Keratinocyte (primary cell): ENCODE measurements at regions not wholly inside any gene's neighbourhood (a gene's known extent, or its start where the extent isn't known, plus 50 kb on each side); places are given as distances from the start of the nearest gene placed in this dataset.

Experiments used
- EZH2 ChIP-seq: IDR thresholded peaks from one replicate; pipeline ENCODE4 v1.6.1; 2012; ENCODE audit warnings: inconsistent platforms, mild to moderate bottlenecking, low read length, moderate library complexity
- TF ChIP-seq, protein P1 (sequence below), 3 experiments: IDR thresholded peaks in 1 of 3; conservative IDR thresholded peaks in 1 of 3; optimal IDR thresholded peaks in 1 of 3; 2 replicates in 2 of 3; 3 replicates in 1 of 3; pipeline versions ENCODE3 to v1.5.1; 2011; ENCODE audit warnings: low read length in 3 of 3, mild to moderate bottlenecking in 3 of 3, moderate library complexity in 2 of 3, control low read depth in 1 of 3, inconsistent platforms in 1 of 3; ENCODE audit not compliant: insufficient read depth in 2 of 3; ENCODE audit errors: extremely low read depth in 1 of 3

DNA sequence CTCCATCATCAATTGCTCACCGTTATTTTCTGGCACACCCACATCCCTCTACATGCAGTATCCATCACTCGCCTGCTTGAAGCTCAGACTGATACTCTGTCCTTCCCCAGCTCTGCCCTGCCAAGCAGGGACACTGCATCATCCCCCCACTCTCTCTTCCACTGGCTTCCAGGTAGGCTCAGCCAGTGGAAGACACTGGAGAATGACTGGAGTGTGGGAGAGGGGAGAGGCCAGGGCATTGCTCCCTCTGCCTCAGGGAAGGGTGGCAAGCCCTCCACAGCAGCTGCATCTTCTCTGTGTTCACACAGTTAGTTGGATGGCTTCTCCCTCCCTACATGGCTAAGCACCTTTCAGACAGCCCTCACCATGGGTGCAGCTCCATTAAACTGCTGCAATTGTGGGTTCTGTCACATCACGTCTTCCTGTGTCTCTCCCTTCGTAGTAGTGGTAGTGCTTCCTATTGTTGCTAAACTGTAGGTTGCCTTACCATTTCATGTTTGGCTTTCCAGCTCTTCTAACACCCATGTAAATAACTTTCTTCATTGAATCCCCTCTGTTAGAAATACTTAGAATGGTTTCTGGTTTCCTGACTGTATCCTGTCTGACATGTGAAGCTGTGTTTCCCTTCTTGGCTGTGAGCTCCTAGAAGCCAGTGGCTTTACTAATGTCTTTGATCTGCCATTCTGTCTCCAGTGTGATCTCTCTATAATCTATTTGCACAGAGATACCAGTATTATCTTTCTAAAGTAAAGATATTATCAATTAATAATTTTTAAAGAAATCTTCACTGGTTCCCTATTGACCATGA lies 483.7 kb upstream of the LRRN3 start:
- TF ChIP-seq, protein P1, sequence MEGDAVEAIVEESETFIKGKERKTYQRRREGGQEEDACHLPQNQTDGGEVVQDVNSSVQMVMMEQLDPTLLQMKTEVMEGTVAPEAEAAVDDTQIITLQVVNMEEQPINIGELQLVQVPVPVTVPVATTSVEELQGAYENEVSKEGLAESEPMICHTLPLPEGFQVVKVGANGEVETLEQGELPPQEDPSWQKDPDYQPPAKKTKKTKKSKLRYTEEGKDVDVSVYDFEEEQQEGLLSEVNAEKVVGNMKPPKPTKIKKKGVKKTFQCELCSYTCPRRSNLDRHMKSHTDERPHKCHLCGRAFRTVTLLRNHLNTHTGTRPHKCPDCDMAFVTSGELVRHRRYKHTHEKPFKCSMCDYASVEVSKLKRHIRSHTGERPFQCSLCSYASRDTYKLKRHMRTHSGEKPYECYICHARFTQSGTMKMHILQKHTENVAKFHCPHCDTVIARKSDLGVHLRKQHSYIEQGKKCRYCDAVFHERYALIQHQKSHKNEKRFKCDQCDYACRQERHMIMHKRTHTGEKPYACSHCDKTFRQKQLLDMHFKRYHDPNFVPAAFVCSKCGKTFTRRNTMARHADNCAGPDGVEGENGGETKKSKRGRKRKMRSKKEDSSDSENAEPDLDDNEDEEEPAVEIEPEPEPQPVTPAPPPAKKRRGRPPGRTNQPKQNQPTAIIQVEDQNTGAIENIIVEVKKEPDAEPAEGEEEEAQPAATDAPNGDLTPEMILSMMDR (optimal IDR thresholded peaks at IDR 0.05 in 1 of 3, IDR thresholded peaks at IDR 0.05 in 1 of 3, conservative IDR thresholded peaks at IDR 0.05 in 1 of 3; ENCODE audit: extremely low read depth in 1 of 3, insufficient read depth in 2 of 3, low read length in 3 of 3), result no peak
- no peak for TF ChIP-seq EZH2
